Fibroblast of skin of scalp (primary cell): ENCODE measurements at regions not wholly inside any gene's neighbourhood (a gene's known extent, or its start where the extent isn't known, plus 50 kb on each side); places are given as distances from the start of the nearest gene placed in this dataset.

ENCODE experiments used
- DNase-seq: peaks from one replicate; pipeline ENCODE4 v3.0.0-alpha.2; 2013

- DNase-seq: no peak
These were observed 50.3 kb downstream of the PTGR3 start for GRCh38 chr18:75158465-75159237.

DNA sequence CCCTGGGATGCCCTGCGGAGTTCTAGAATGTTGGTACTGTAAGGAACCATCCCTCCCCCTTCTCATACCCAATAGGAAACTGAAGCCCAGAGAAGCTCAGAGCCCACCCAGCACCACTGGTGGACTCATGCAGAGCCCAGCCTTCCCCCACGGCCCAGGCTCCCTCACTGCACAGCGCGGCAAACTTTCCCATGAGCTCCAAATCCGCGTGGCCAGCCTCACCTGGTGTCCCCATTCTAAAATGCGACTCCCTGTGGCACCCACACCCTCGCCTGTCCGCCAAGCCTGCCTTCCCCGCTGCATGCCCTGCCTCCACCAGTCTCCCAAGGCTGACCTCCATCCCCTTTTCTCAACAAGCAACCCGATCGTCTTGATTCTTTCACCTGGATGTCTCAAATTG, 51.1 kb downstream of the PTGR3 start:
- DNase-seq: no peak

- no peak for DNase-seq
These were observed 51.6 kb downstream of the PTGR3 start for GRCh38 chr18:75157381-75157780.

GRCh38 chr18:75156831-75157230, 52.1 kb downstream of the PTGR3 start:
- DNase-seq: no peak

GRCh38 chr18:75156139-75156750, 52.7 kb downstream of the PTGR3 start:
- no peak for DNase-seq

GRCh38 chr18:75154997-75155396, 53.9 kb downstream of the PTGR3 start:
- DNase-seq: no peak

DNA sequence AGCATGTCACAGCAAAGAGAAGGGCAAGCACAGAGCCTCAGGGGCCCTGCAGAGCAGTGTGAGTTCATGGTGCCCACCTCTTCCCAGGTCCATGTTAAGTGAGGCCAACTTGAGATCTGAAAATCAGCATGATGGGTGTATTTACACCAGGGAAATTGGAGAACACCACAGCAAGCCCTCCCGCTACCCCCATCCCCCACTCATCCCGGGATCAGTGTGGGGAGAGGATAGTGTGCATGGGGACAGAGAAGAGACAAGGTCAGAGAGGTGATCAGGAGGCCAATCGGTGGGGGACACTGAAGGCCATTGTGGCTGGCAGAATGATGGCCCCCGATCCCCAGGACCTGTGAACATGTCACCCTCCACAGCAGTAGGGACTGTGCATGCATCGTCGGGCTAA, 54.7 kb downstream of the PTGR3 start:
- DNase-seq: no peak

- no peak for DNase-seq
These were observed 65.1 kb downstream of the PTGR3 start for GRCh38 chr18:75143851-75144250.

DNA sequence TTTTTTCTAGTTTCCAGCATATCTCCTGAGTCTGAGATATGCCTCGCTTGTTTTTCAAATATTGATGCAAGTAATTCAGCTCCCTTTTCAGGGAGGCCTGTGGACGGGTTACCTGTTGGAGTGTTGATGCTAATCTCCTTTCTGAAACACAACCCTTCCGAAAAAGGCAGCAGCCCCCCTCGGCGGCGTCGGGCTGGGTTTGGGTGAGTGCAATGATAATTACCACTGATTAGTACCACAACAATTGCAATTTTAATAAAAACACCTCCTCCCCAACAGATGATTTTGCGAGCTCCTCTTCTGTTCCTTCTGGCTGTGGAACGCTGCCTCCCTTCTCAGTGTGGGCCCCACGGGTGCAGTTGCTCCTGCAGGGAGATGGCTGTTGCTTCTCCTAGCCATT, 66.3 kb downstream of the PTGR3 start:
- DNase-seq: no peak

- no peak for DNase-seq
These were observed 67.2 kb downstream of the PTGR3 start for GRCh38 chr18:75141734-75142133.

DNA sequence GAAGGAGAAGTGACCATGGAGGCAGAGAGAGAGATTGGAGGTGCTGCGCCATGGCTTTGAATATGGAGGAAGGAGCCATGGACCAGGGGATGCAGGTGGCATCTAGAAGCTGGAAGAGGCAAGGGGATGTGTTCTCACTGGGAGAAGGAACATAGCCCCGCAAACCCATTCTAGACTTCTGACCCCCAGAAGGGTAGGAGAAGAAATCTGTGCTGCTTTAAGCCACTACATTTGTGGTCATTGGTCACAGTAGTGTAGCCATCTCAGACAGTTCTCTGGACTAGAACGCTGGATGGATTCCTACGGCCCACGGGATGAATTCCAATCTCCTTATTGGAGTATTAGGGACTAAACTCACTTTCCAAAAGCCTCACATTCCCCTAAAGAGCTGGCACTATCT, 67.8 kb downstream of the PTGR3 start:
- DNase-seq: no peak

GRCh38 chr18:75140296-75140695, 68.6 kb downstream of the PTGR3 start:
- DNase-seq: no peak

DNA sequence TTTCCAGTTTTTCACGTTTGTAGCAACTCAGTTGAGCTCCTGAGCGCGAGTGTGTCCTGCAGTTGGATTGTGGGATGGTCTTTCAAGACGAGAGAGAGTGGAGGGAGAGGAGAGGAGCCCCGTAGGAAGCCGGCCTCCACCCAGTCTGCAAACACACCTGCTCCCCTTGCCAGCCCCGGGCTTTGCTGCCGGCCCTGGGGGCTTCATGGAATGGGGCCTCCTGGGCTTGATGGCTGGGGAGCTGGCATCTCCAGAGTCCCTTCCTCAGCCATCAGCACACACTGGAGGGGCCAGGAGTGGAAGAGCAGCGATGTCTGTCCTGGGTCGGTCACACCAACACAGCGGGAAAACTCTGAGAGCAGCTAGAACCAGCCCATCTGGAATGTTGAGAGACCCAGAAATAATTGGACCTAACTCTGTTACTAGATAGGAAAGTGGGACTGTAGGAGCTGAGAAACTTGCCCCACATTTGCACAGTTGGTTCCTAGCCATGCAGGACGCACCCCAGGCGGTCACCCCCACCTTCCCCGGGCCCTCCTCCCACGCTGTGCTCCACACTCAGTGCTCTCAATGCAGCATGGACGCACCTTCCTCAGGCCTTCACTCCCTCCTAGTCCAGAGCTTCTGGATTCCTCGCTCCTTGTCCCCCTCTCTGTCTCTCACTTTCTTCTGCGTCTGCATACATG, 69.6 kb downstream of the PTGR3 start:
- DNase-seq: no peak

- no peak for DNase-seq
These were observed 71.5 kb downstream of the PTGR3 start for GRCh38 chr18:75137346-75137877.

GRCh38 chr18:75135158-75135725, 73.7 kb downstream of the PTGR3 start:
- no peak for DNase-seq

GRCh38 chr18:75134611-75134975, 74.3 kb downstream of the PTGR3 start:
- DNase-seq: no peak

DNA sequence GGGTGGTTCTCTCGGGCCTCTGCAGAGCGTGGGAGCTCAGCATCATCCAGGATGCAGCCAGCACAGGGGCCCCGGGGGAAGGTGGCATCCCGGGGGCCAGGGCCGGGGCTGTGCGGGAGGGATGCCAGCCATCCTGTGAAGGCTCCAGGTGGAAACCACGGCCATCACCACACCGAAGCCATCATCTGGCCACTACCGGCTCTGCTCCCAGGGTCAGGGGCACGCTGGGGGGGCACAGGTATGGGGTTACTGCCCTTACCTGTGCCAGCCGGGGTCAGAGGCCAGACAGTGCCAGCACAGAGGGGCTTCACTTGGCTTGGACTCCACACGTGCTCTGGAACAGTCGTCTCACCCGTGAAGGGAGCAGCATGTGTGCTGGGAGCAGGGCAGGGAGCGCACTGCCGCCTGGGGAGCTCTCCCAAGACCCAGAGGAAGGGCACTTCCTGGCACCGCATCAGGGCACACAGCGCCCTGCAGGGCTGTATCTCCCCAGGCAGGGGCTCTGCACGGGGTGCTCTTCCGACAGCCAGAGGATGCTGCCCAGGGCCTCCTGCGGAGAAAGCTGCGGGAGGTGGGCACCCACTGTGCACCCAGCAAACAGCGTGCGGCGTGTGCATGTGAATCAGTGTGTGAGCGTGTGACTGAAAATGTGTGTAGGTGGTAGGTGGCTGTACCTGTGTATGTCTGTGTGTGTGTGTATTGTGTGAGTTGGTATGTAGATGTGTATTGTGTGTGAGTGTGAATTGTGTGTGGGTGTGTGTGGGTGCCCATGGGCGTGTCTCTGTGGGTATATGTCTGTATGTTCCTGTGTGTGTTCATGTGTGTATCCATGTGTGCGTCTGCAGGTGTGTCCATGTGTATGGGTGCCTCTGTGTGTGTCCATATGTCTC, 75.0 kb downstream of the PTGR3 start:
- DNase-seq: no peak

- no peak for DNase-seq
These were observed 75.9 kb downstream of the PTGR3 start for GRCh38 chr18:75132931-75133525.

- DNase-seq: no peak
These were observed 76.7 kb downstream of the PTGR3 start for GRCh38 chr18:75132098-75132870.

DNA sequence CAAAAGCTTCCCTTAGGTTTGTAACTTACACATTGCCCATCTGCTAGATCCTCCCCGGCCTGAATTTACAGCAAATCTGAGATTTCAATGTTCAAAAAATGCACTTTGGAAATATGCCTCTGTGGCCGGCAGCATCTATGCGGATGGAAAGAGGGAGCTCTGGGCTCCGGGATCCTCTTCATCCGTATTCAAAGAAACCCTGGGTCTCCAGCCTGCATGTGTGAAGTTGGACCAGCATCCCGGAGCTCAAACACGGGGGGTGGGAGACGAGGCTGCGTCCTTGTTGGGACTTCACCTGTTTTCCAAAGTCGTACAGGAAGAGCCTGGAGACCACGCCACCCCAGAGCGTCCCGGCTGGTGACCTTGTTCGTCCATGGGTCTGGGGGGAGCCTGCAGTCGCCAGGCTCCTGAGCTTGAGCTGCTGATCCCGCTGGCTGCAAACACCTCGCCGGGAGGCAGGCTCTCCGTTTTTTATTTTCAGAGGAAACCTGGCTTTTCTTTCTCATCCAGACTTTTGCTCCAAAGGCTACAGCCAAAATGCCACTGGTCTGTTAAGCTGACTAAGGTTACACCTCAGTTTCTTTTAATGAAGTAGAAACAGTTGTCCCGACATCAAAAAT, 77.4 kb downstream of the PTGR3 start:
- DNase-seq: no peak
